HG03097 (cell line): ENCODE measurements at regions not wholly inside any gene's neighbourhood (a gene's known extent, or its start where the extent isn't known, plus 50 kb on each side); places are given as distances from the start of the nearest gene placed in this dataset.

Experiments used
- ATAC-seq: cut with Tn5 transposase; IDR thresholded peaks from one replicate; pipeline ENCODE4 v1.9.1; 2021; ENCODE audit not compliant: unreplicated experiment, low FRiP score

GRCh38 chr17:79379700-79380445 is 231.0 kb downstream of the RBFOX3 start:
- ATAC-seq: no peak

GRCh38 chr17:79377230-79377786 is 233.5 kb downstream of the RBFOX3 start:
- ATAC-seq: no peak

GRCh38 chr17:79374807-79375206 is 236.0 kb downstream of the RBFOX3 start:
- ATAC-seq: no peak

GRCh38 chr17:79374087-79374689 is 236.7 kb downstream of the RBFOX3 start:
- ATAC-seq: no peak

GRCh38 chr17:79372470-79373238 is 238.2 kb downstream of the RBFOX3 start:
- ATAC-seq: no peak

GRCh38 chr17:79371984-79372383 is 238.9 kb downstream of the RBFOX3 start:
- ATAC-seq: no peak

- ATAC-seq: no peak
Observed at GRCh38 chr17:79370594-79370993, 240.3 kb downstream of the RBFOX3 start.

GRCh38 chr17:79370126-79370525 is 240.7 kb downstream of the RBFOX3 start:
- ATAC-seq: no peak

- ATAC-seq: no peak
Observed at GRCh38 chr17:79369532-79369931, 241.3 kb downstream of the RBFOX3 start.

GRCh38 chr17:79369001-79369400 is 241.8 kb downstream of the RBFOX3 start:
- ATAC-seq: no peak

- ATAC-seq: no peak
Observed at GRCh38 chr17:79368521-79368920, 242.3 kb downstream of the RBFOX3 start.

- ATAC-seq: no peak
Observed at GRCh38 chr17:79366988-79367571, 243.8 kb downstream of the RBFOX3 start.

- ATAC-seq: no peak
Observed at GRCh38 chr17:79365836-79366770, 244.7 kb downstream of the RBFOX3 start.

- ATAC-seq: no peak
Observed at GRCh38 chr17:79365351-79365750, 245.5 kb downstream of the RBFOX3 start.

- no peak for ATAC-seq
Observed at GRCh38 chr17:79364315-79365094, 246.3 kb downstream of the RBFOX3 start.

- ATAC-seq: no peak
Observed at GRCh38 chr17:79363552-79364275, 247.1 kb downstream of the RBFOX3 start.

GRCh38 chr17:79362772-79363305 is 248.0 kb downstream of the RBFOX3 start:
- ATAC-seq: no peak
